ENCODE measurements at regions not wholly inside any gene's neighbourhood (a gene's known extent, or its start where the extent isn't known, plus 50 kb on each side); places are given as distances from the start of the nearest gene placed in this dataset.

- TF ChIP-seq, protein P1, sequence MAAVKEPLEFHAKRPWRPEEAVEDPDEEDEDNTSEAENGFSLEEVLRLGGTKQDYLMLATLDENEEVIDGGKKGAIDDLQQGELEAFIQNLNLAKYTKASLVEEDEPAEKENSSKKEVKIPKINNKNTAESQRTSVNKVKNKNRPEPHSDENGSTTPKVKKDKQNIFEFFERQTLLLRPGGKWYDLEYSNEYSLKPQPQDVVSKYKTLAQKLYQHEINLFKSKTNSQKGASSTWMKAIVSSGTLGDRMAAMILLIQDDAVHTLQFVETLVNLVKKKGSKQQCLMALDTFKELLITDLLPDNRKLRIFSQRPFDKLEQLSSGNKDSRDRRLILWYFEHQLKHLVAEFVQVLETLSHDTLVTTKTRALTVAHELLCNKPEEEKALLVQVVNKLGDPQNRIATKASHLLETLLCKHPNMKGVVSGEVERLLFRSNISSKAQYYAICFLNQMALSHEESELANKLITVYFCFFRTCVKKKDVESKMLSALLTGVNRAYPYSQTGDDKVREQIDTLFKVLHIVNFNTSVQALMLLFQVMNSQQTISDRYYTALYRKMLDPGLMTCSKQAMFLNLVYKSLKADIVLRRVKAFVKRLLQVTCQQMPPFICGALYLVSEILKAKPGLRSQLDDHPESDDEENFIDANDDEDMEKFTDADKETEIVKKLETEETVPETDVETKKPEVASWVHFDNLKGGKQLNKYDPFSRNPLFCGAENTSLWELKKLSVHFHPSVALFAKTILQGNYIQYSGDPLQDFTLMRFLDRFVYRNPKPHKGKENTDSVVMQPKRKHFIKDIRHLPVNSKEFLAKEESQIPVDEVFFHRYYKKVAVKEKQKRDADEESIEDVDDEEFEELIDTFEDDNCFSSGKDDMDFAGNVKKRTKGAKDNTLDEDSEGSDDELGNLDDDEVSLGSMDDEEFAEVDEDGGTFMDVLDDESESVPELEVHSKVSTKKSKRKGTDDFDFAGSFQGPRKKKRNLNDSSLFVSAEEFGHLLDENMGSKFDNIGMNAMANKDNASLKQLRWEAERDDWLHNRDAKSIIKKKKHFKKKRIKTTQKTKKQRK (IDR thresholded peaks at IDR 0.05; ENCODE audit: low read depth, low read length): no peak
- no peak for TF ChIP-seq E4F1 (IDR thresholded peaks at IDR 0.05; ENCODE audit: borderline replicate concordance, partially characterized antibody)
- TF ChIP-seq BRCA1 (IDR thresholded peaks at IDR 0.05; ENCODE audit: low read depth, low read length): no peak
- no peak for TF ChIP-seq ETV6 (conservative IDR thresholded peaks at IDR 0.05 in 1 of 2, IDR thresholded peaks at IDR 0.05 in 1 of 2; ENCODE audit: borderline replicate concordance in 1 of 2, low read depth in 1 of 2)
- no peak for TF ChIP-seq DPF2 (IDR thresholded peaks at IDR 0.05)
Measured at GRCh38 chr1:83764209-83764608, 234.7 kb downstream of the TTLL7 start (continued).
